ENCODE measurements at regions not wholly inside any gene's neighbourhood (a gene's known extent, or its start where the extent isn't known, plus 50 kb on each side); places are given as distances from the start of the nearest gene placed in this dataset.
"Not testable (repeated sequence)": the region's sequence is repeated elsewhere in the genome, so short reads cannot be mapped to it uniquely, and the experiment has no call there.

DNA sequence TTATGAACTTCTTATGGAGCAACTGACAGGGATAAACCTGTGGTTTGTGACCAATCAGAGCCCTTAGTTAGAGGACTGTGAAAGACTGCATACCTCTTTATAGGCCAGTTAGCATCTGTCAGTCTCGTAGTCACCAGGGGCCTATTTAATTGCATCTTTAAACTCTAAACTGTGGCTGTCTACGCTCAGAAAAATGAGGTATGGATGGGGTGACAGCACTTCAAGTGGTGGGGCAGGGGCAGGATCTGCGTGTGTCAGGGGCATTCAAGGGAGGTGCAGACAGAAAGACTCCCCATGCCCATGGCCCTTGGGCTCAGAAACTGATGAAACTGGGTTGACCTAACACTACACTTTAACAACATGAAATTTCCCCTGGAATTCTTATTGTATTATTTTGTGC lies 132.6 kb upstream of the TBCA start:
- H3K4me1 ChIP-seq (ENCODE audit: insufficient read depth, low read length) = no peaks in the 10 kb centered on the region
- no peaks in the 10 kb centered on the region for H3K36me3 Mint-ChIP-seq
- POLR2A ChIA-PET (ENCODE audit: partially characterized antibody) = no interaction called here
- H3K4me3 ChIP-seq (ENCODE audit: low read length in 2 of 2) = no peak overlapping the region
- no peak overlapping the region for H3K27ac Mint-ChIP-seq
- no peak overlapping the region for H3K27ac ChIP-seq (ENCODE audit: low read depth, low read length)
- intact Hi-C loops (cut with micrococcal nuclease) = no loop called here
- H3K36me3 ChIP-seq (ENCODE audit: insufficient read depth, low read length) = no peaks in the 10 kb centered on the region
- no peak for DNase-seq
- H3K9me3 Mint-ChIP-seq = peaks cover 0 to 3% (median 0%) of the 10 kb centered on the region in 8 donors
- H3K27me3 Mint-ChIP-seq = peaks cover 8 to 10% of the 10 kb centered on the region in 2 donors
- CTCF ChIA-PET (ENCODE audit: partially characterized antibody) = interaction anchor here (1.1 kb wide), 1 partner anchor 27 kb away, joined by 3 read pairs; no protein-coding TSS in a partner anchor
- no peaks in the 10 kb centered on the region for H3K27me3 ChIP-seq (ENCODE audit: insufficient read depth, low read length)
- H3K4me1 Mint-ChIP-seq = no peaks in the 10 kb centered on the region
- H3K4me3 Mint-ChIP-seq = no peak overlapping the region
- no peaks in the 10 kb centered on the region for H3K9me3 ChIP-seq (ENCODE audit: control insufficient read depth in 1 of 2, low read length in 2 of 2)

DNA sequence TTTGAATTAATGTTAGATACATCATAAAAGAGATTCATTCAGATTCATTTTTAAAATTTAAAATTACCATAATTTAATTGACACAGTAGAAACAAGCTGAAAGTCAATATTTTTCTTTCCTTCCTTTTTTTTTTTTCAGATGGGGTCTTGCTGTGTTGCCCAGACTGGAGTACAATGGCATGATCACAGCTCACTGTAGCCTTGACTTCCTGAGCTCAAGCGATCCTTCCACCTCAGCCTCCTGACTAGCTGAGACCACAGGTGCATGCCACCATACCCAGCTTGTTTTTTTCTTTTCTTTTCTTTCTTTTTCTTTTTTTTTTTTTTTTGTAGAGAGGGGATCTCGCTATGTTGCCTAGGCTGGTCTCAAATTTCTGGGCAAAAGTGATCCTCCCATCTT lies 131.6 kb upstream of the TBCA start:
- Mint-ChIP-seq H3K4me1 (no peaks in the 10 kb centered on the region), H3K9me3 (peaks cover 0 to 3% (median 0%) of the 10 kb centered on the region in 8 donors), H3K27me3 (peaks cover 5 to 8% of the 10 kb centered on the region in 2 donors), H3K36me3 (no peaks in the 10 kb centered on the region), H3K27ac (no peak overlapping the region), H3K4me3 (no peak overlapping the region)
- Histone ChIP-seq H3K9me3 (ENCODE audit: control insufficient read depth in 1 of 2, low read length in 2 of 2) (no peaks in the 10 kb centered on the region), H3K36me3 (ENCODE audit: insufficient read depth, low read length) (no peaks in the 10 kb centered on the region), H3K27ac (ENCODE audit: low read depth, low read length) (no peak overlapping the region), H3K4me3 (ENCODE audit: low read length in 2 of 2) (no peak overlapping the region), H3K27me3 (ENCODE audit: insufficient read depth, low read length) (no peaks in the 10 kb centered on the region), H3K4me1 (ENCODE audit: insufficient read depth, low read length) (no peaks in the 10 kb centered on the region)
- intact Hi-C loops (cut with micrococcal nuclease) = no loop called here
- DNase-seq = no peak
- POLR2A ChIA-PET (ENCODE audit: partially characterized antibody) = no interaction called here
- CTCF ChIA-PET (ENCODE audit: partially characterized antibody) = no interaction called here

DNA sequence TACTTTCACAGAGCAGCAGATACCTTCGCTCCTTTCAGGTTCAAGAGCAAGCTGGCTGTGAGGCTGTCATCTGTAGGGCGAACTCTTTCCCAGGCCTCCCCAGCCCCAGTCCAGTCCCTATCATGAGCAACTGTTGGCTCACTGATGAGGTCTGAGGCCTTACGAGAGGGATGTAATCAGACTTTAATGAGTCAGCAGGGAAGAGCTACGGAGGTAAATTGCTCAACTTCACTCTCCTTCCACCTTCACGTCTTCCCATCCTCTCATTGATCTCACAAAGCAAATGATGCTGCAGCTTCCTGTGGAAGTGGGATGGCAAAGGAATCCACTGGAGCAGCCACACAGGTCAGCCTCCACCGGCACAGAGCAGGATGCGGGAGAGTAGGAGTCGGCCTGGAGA lies 130.7 kb upstream of the TBCA start:
- Histone ChIP-seq H3K4me1 (ENCODE audit: insufficient read depth, low read length) (no peaks in the 10 kb centered on the region), H3K9me3 (ENCODE audit: control insufficient read depth in 1 of 2, low read length in 2 of 2) (no peaks in the 10 kb centered on the region), H3K4me3 (ENCODE audit: low read length in 2 of 2) (no peak overlapping the region), H3K27ac (ENCODE audit: low read depth, low read length) (no peak overlapping the region), H3K27me3 (ENCODE audit: insufficient read depth, low read length) (no peaks in the 10 kb centered on the region), H3K36me3 (ENCODE audit: insufficient read depth, low read length) (no peaks in the 10 kb centered on the region)
- Mint-ChIP-seq H3K36me3 (no peaks in the 10 kb centered on the region), H3K27ac (no peak overlapping the region), H3K9me3 (peaks cover 0 to 1% (median 0%) of the 10 kb centered on the region in 8 donors), H3K4me3 (no peak overlapping the region), H3K4me1 (no peaks in the 10 kb centered on the region), H3K27me3 (peaks cover 4% of the 10 kb centered on the region in 2 donors)
- DNase-seq = no peak
- ChIA-PET POLR2A (ENCODE audit: partially characterized antibody) (no interaction called here), CTCF (ENCODE audit: partially characterized antibody) (no interaction called here)
- intact Hi-C loops (cut with micrococcal nuclease) = no loop called here

- no peaks in the 10 kb centered on the region for H3K4me1 ChIP-seq (ENCODE audit: insufficient read depth, low read length)
- H3K9me3 ChIP-seq (ENCODE audit: control insufficient read depth in 1 of 2, low read length in 2 of 2) = no peaks in the 10 kb centered on the region
- ChIA-PET CTCF (ENCODE audit: partially characterized antibody) (no interaction called here), POLR2A (ENCODE audit: partially characterized antibody) (no interaction called here)
- H3K27me3 ChIP-seq (ENCODE audit: insufficient read depth, low read length) = no peaks in the 10 kb centered on the region
- no peak overlapping the region for H3K4me3 Mint-ChIP-seq
- no peak for DNase-seq
- no peak overlapping the region for H3K4me3 ChIP-seq (ENCODE audit: low read length in 2 of 2)
- no peaks in the 10 kb centered on the region for H3K36me3 ChIP-seq (ENCODE audit: insufficient read depth, low read length)
- intact Hi-C loops (cut with micrococcal nuclease) = no loop called here
- no peaks in the 10 kb centered on the region for H3K4me1 Mint-ChIP-seq
- H3K9me3 Mint-ChIP-seq = no peaks in the 10 kb centered on the region
- H3K27me3 Mint-ChIP-seq = peaks cover 1 to 2% of the 10 kb centered on the region in 2 donors
- no peak overlapping the region for H3K27ac Mint-ChIP-seq
- no peak overlapping the region for H3K27ac ChIP-seq (ENCODE audit: low read depth, low read length)
- H3K36me3 Mint-ChIP-seq = no peaks in the 10 kb centered on the region
These were observed 128.2 kb upstream of the TBCA start for GRCh38 chr5:77904362-77904761.

- CTCF ChIA-PET (ENCODE audit: partially characterized antibody) = no interaction called here
- no peaks in the 10 kb centered on the region for H3K27me3 ChIP-seq (ENCODE audit: insufficient read depth, low read length)
- Mint-ChIP-seq H3K4me3 (no peak overlapping the region), H3K9me3 (no peaks in the 10 kb centered on the region), H3K27me3 (peaks cover 1 to 2% of the 10 kb centered on the region in 2 donors), H3K4me1 (no peaks in the 10 kb centered on the region), H3K36me3 (no peaks in the 10 kb centered on the region), H3K27ac (no peak overlapping the region)
- H3K36me3 ChIP-seq (ENCODE audit: insufficient read depth, low read length) = no peaks in the 10 kb centered on the region
- no peak overlapping the region for H3K27ac ChIP-seq (ENCODE audit: low read depth, low read length)
- no peak overlapping the region for H3K4me3 ChIP-seq (ENCODE audit: low read length in 2 of 2)
- no peaks in the 10 kb centered on the region for H3K4me1 ChIP-seq (ENCODE audit: insufficient read depth, low read length)
- no peak for DNase-seq
- no peaks in the 10 kb centered on the region for H3K9me3 ChIP-seq (ENCODE audit: control insufficient read depth in 1 of 2, low read length in 2 of 2)
- POLR2A ChIA-PET (ENCODE audit: partially characterized antibody) = no interaction called here
- intact Hi-C loops (cut with micrococcal nuclease) = no loop called here
These were observed 124.6 kb upstream of the TBCA start for GRCh38 chr5:77900691-77901090.

DNA sequence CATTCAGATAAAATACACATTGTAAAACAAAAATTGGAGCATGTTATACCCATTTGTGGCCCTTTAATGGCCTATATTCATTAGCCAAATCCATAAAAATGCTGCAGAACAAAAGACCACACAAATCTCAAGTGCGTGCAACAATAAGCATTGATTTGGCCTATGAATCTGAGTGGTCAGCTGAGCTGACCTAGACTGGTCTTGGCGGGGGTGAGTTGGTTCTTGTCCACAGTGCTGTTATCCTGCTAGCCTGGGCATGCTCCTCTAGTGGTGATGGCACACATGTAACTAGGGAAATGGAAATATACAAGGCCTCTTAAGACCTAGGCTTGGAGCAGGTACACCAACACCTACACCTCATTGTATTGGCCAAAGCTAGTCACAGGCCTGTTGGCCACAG lies 122.2 kb upstream of the TBCA start:
- Mint-ChIP-seq H3K36me3 (no peaks in the 10 kb centered on the region), H3K9me3 (no peaks in the 10 kb centered on the region), H3K27me3 (peaks cover 0 to 2% of the 10 kb centered on the region in 2 donors), H3K27ac (no peak overlapping the region), H3K4me3 (no peak overlapping the region), H3K4me1 (no peaks in the 10 kb centered on the region)
- no peak overlapping the region for H3K4me3 ChIP-seq (ENCODE audit: low read length in 2 of 2)
- ChIA-PET POLR2A (ENCODE audit: partially characterized antibody) (no interaction called here), CTCF (ENCODE audit: partially characterized antibody) (no interaction called here)
- intact Hi-C loops (cut with micrococcal nuclease) = no loop called here
- H3K27ac ChIP-seq (ENCODE audit: low read depth, low read length) = no peak overlapping the region
- H3K4me1 ChIP-seq (ENCODE audit: insufficient read depth, low read length) = no peaks in the 10 kb centered on the region
- no peak for DNase-seq
- no peaks in the 10 kb centered on the region for H3K27me3 ChIP-seq (ENCODE audit: insufficient read depth, low read length)
- H3K36me3 ChIP-seq (ENCODE audit: insufficient read depth, low read length) = no peaks in the 10 kb centered on the region
- H3K9me3 ChIP-seq (ENCODE audit: control insufficient read depth in 1 of 2, low read length in 2 of 2) = no peaks in the 10 kb centered on the region

GRCh38 chr5:77896338-77896737 lies 120.2 kb upstream of the TBCA start:
- Mint-ChIP-seq H3K27ac (no peak overlapping the region), H3K4me1 (no peaks in the 10 kb centered on the region), H3K36me3 (no peaks in the 10 kb centered on the region), H3K9me3 (no peaks in the 10 kb centered on the region), H3K4me3 (no peak overlapping the region), H3K27me3 (no peaks in the 10 kb centered on the region)
- POLR2A ChIA-PET (ENCODE audit: partially characterized antibody) = no interaction called here
- H3K9me3 ChIP-seq (ENCODE audit: control insufficient read depth in 1 of 2, low read length in 2 of 2) = no peaks in the 10 kb centered on the region
- H3K27ac ChIP-seq (ENCODE audit: low read depth, low read length) = no peak overlapping the region
- DNase-seq = no peak
- no peaks in the 10 kb centered on the region for H3K36me3 ChIP-seq (ENCODE audit: insufficient read depth, low read length)
- H3K4me1 ChIP-seq (ENCODE audit: insufficient read depth, low read length) = no peaks in the 10 kb centered on the region
- intact Hi-C loops (cut with micrococcal nuclease) = no loop called here
- H3K4me3 ChIP-seq (ENCODE audit: low read length in 2 of 2) = no peak overlapping the region
- CTCF ChIA-PET (ENCODE audit: partially characterized antibody) = no interaction called here
- no peaks in the 10 kb centered on the region for H3K27me3 ChIP-seq (ENCODE audit: insufficient read depth, low read length)

GRCh38 chr5:77894103-77894502 lies 118.0 kb upstream of the TBCA start:
- intact Hi-C loops (cut with micrococcal nuclease); H3K4me1 Mint-ChIP-seq; H3K4me3 ChIP-seq (ENCODE audit: low read length in 2 of 2); H3K36me3 Mint-ChIP-seq; H3K4me1 ChIP-seq (ENCODE audit: insufficient read depth, low read length); CTCF ChIA-PET (ENCODE audit: partially characterized antibody); H3K27me3 Mint-ChIP-seq; DNase-seq; H3K9me3 ChIP-seq (ENCODE audit: control insufficient read depth in 1 of 2, low read length in 2 of 2); POLR2A ChIA-PET (ENCODE audit: partially characterized antibody); H3K9me3 Mint-ChIP-seq; H3K4me3 Mint-ChIP-seq; H3K36me3 ChIP-seq (ENCODE audit: insufficient read depth, low read length); H3K27me3 ChIP-seq (ENCODE audit: insufficient read depth, low read length); H3K27ac ChIP-seq (ENCODE audit: low read depth, low read length); H3K27ac Mint-ChIP-seq: not testable (repeated sequence)
